Left colon (tissue), 2 donors: ENCODE measurements at regions not wholly inside any gene's neighbourhood (a gene's known extent, or its start where the extent isn't known, plus 50 kb on each side); places are given as distances from the start of the nearest gene placed in this dataset.
A peak's percentile ranks its signal among the peaks of the same experiment; 100 is the strongest.

Experiments
- ATAC-seq: fragments of 200-7000 bp; cut with Tn5 transposase; one replicate; pipeline ENCODE4 v1.9.1; 2020; ENCODE audit warnings: mild to moderate bottlenecking, moderate library complexity
- DNase-seq, 2 donors: peaks; one replicate each; pipeline ENCODE4 v3.0.0-alpha.2; 2020
- intact Hi-C, 2 donors: fragments of 100-400 bp; cut with DNase I in 1 of 2; cut with micrococcal nuclease in 1 of 2; formaldehyde crosslinking; loops; one replicate each; pipeline versions ENCODE4 v1.11.2 to v1.14.0; 2022; cut with DNase I, micrococcal nuclease
- donor health status: DM: no; HTN: no; CAD: no.
- donor health status: DM: yes; HTN: yes; CAD: no.

- DNase-seq (no peak), ATAC-seq (no peak)
- intact Hi-C loops, result no loop called here
Measured at GRCh38 chr3:99286266-99286845, 352.0 kb upstream of the COL8A1 start.

GRCh38 chr3:99269606-99270351 is 368.3 kb upstream of the DCBLD2 start:
- ATAC-seq (no peak), DNase-seq (no peak)
- intact Hi-C loops, result no loop called here

DNA sequence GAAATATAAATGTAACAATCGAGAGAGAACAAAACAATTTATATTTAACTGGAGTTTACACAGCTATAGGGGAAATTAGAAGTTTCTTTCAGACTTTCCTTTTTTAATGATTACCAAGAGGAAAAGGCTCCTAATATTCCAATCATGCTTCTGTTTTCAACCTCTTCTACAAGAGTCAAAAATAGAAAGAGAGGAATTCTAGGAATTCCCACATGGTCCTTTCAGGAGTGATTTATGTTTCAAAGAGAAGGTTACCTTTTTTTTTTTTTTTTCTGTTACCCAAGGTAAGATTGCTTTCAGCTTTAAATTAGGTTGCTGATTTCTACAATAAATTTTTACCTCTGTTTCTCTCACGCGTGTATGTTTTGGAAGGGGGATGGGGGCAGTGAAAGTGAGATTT is 355.3 kb upstream of the DCBLD2 start:
- intact Hi-C loops, result no loop called here
- ATAC-seq (no peak), DNase-seq (no peak)

GRCh38 chr3:99253963-99254355 is 352.5 kb upstream of the DCBLD2 start:
- DNase-seq (no peak), ATAC-seq (no peak)
- intact Hi-C loops, result no loop called here

DNA sequence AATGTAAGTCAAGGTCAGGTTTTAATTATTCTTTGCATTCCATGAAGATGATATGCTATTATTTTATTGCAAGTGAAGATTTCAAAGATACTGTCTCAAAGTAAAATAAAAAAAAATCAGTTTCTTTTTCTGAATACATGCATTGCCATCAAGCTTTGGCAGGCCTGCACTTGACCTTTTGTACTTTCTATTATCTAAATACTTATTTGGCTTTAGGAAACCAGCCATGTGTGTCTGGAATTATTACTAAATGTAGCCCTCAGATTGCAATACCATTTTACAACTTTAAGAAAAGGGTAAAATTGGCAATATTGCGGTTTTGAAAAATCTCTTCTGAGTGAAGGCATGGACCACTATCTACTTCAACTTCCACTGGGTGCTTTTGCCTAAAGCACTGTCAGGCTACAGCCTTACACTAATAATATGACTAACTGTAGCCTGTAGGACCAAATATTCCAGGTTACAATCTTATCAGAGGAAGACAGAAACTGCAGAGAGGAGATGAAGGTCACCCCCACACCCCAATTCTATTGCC is 349.4 kb upstream of the DCBLD2 start:
- intact Hi-C loops, result no loop called here
- DNase-seq (no peak), ATAC-seq (no peak)

DNA sequence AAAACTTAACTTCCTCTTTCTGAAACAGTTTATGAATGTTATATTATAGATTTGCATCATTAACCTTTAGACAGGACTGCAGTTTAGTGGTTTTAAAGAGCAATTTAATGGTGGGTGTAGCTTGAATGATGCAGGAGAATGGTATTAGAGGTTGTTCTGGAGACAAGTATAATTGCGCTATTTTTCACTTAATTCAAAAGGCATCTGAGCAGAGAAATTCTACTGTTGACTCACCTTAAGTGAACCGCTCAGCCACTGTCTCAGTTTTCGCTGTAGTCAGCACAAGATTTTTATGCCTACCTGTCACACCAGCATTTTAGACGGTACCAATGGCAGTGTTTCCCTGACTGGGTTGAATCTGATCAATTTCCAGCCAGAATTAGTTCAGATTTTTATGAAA is 348.8 kb upstream of the DCBLD2 start:
- intact Hi-C loops, result no loop called here
- ATAC-seq, result peak; percentile 97
- no peak for DNase-seq

- DNase-seq (no peak), ATAC-seq (no peak)
- intact Hi-C loops, result no loop called here
Measured at GRCh38 chr3:99249627-99250026, 348.1 kb upstream of the DCBLD2 start.

- DNase-seq, result no peak
- no peak for ATAC-seq
- intact Hi-C loops, result no loop called here
Measured at GRCh38 chr3:99248913-99249312, 347.4 kb upstream of the DCBLD2 start.

GRCh38 chr3:99248130-99248529 is 346.6 kb upstream of the DCBLD2 start:
- DNase-seq (no peak), ATAC-seq (no peak)
- intact Hi-C loops, result no loop called here

- intact Hi-C loops, result no loop called here
- DNase-seq (no peak), ATAC-seq (no peak)
Measured at GRCh38 chr3:99246010-99246654, 344.6 kb upstream of the DCBLD2 start.

GRCh38 chr3:99242271-99242670 is 340.8 kb upstream of the DCBLD2 start:
- intact Hi-C loops, result no loop called here
- ATAC-seq (no peak), DNase-seq (no peak)

DNA sequence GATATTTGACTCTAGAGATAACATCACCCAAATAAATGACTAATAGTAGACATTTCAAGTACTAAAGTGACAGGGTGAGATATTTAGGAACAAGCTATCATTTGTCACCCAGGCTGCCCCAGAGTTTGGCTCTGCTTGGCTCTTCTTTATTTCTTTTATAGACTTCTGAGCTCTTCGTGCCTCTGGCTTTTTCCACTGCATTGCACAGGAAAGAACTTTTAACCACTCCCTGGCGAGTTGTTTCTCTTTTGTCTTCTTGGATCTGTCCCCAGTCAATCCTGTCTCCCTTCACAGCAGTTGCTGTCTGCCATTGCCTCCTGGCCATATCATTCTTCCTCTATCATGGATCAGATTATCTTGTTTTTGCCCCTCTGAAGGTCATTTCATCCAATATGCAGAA is 339.2 kb upstream of the DCBLD2 start:
- no peak for DNase-seq
- no peak for ATAC-seq
- intact Hi-C loops, result no loop called here

GRCh38 chr3:99236576-99236975 is 335.1 kb upstream of the DCBLD2 start:
- intact Hi-C loops, result no loop called here
- ATAC-seq, result no peak
- no peak for DNase-seq

- ATAC-seq (no peak), DNase-seq (no peak)
- intact Hi-C loops, result no loop called here
Measured at GRCh38 chr3:99232696-99233095, 331.2 kb upstream of the DCBLD2 start.

DNA sequence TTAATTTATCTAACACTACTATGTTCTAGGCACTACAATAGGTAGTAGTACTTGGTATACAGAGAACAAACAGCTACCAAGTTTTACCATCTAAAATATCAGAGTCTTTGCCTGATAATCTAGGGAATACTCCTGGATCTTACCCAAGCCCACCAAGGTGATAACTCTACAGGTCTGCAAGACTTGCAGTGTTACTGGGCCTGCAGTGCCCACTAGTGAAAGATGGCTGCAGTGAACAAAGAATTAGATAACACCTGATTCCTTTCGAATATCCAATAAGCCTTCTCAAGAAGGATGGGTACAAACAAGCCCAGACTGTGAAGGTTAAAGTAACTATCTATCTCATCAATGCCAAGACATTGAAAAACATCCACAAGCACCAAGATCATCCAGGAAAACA is 317.0 kb upstream of the DCBLD2 start:
- no peak for ATAC-seq
- intact Hi-C loops, result no loop called here

GRCh38 chr3:99212969-99213368 is 311.5 kb upstream of the DCBLD2 start:
- no peak for DNase-seq
- no peak for ATAC-seq
- intact Hi-C loops, result no loop called here

More for the DNA sequence above, 317.0 kb upstream of the DCBLD2 start:
- DNase-seq, result no peak

DNA sequence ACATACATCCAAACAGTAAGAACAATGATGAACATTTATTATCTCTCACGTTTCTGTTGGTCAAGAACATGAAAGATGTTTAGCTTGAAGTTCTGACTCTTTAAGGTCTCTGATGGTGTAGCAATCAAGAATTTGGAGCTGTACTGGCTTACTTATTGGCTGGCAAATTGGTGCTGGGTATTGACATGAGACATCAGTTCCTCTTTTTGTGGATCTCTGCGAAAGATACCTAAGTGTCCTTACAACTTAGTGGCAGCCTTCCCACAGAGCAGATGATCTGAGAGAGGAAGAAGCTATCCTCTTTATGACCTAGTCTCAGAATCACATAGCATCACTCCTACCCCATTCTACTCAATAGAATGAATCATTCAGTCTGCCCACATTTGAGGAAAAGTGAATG is 309.8 kb upstream of the DCBLD2 start:
- ATAC-seq (no peak), DNase-seq (no peak)
- intact Hi-C loops, result no loop called here

GRCh38 chr3:99199021-99199420 is 297.5 kb upstream of the DCBLD2 start:
- DNase-seq (no peak), ATAC-seq (no peak)
- intact Hi-C loops, result no loop called here

GRCh38 chr3:99191186-99191585 is 289.7 kb upstream of the DCBLD2 start:
- intact Hi-C loops, result no loop called here
- ATAC-seq (no peak), DNase-seq (no peak)

GRCh38 chr3:99188936-99189335 is 287.4 kb upstream of the DCBLD2 start:
- DNase-seq, result no peak
- ATAC-seq, result no peak
- intact Hi-C loops, result no loop called here
